ENCODE measurements at regions not wholly inside any gene's neighbourhood (a gene's known extent, or its start where the extent isn't known, plus 50 kb on each side); places are given as distances from the start of the nearest gene placed in this dataset.

- H3K4me1 ChIP-seq: peaks cover 0 to 10% (median 0%) of the 10 kb centered on the region in 4 donors
- 43 to 47% methylated on average over 4 of the region's 4 CpGs for WGBS, 2 donors (ENCODE audit: low coverage in 1 of 2)
- intact Hi-C loops (cut with DNase I; ENCODE audit: low total_unique reads): no loop called here
- no peak overlapping the region for H3K27ac ChIP-seq
- TF ChIP-seq POLR2AphosphoS5 (IDR thresholded peaks at IDR 0.05) (no peak), CTCF (IDR thresholded peaks at IDR 0.05) (no peak), POLR2A (IDR thresholded peaks at IDR 0.05) (no peak), EP300 (IDR thresholded peaks at IDR 0.05; ENCODE audit: low read depth) (no peak)
- no peaks in the 10 kb centered on the region for H3K9me3 ChIP-seq
- H3K36me3 ChIP-seq: no peaks in the 10 kb centered on the region
- no peak for DNase-seq
- no peaks in the 10 kb centered on the region for H3K27me3 ChIP-seq
- no peak overlapping the region for H3K4me3 ChIP-seq
- in situ Hi-C loops (cut with MboI; ENCODE audit: low pct_ligation_motif_present in 1 of 4, low pct_unique_long_range_greater_than_20kb in 1 of 4, low sequenced_read_pairs in 3 of 4): no loop called here
Observed at GRCh38 chr3:17928502-17929145, 186.2 kb upstream of the TBC1D5 start.

- TF ChIP-seq POLR2AphosphoS5 (IDR thresholded peaks at IDR 0.05) (no peak), EP300 (IDR thresholded peaks at IDR 0.05; ENCODE audit: low read depth) (no peak), POLR2A (IDR thresholded peaks at IDR 0.05) (no peak), CTCF (IDR thresholded peaks at IDR 0.05) (no peak)
- no peaks in the 10 kb centered on the region for H3K27me3 ChIP-seq
- H3K4me3 ChIP-seq: no peak overlapping the region
- in situ Hi-C loops (cut with MboI; ENCODE audit: low pct_ligation_motif_present in 1 of 4, low pct_unique_long_range_greater_than_20kb in 1 of 4, low sequenced_read_pairs in 3 of 4): no loop called here
- no peak overlapping the region for H3K27ac ChIP-seq
- intact Hi-C loops (cut with DNase I; ENCODE audit: low total_unique reads): no loop called here
- H3K9me3 ChIP-seq: no peaks in the 10 kb centered on the region
- DNase-seq: no peak
- peaks cover 0 to 10% (median 0%) of the 10 kb centered on the region in 4 donors for H3K4me1 ChIP-seq
- H3K36me3 ChIP-seq: no peaks in the 10 kb centered on the region
- WGBS, 2 donors (ENCODE audit: low coverage in 1 of 2): 86 to 91% methylated on average over 3 of the region's 3 CpGs
Observed at GRCh38 chr3:17927036-17927435, 184.6 kb upstream of the TBC1D5 start.

- no peak overlapping the region for H3K4me3 ChIP-seq
Observed at GRCh38 chr3:17915341-17915740, 172.9 kb upstream of the TBC1D5 start.

DNA sequence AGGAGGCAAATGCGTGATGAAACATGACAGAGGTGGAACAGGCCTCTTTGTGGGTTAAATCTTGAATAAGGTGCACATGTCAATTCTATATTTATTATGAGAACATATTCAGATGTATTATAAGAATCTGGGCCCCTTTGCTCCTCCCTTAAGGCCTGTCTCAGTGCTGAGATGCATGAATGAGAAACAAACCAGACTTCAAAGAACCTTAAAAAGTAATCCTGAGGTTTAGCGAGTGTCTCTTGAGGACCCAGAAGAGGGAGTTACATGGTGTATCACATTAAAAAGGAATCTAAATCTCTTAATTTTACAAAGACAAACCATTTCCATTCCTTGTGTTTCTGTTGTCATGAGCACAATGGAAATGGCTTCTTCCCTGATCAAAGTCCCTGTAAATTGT, 170.9 kb upstream of the TBC1D5 start:
- no peaks in the 10 kb centered on the region for H3K9me3 ChIP-seq
- H3K4me3 ChIP-seq: no peak overlapping the region
- TF ChIP-seq CTCF (IDR thresholded peaks at IDR 0.05) (no peak), EP300 (IDR thresholded peaks at IDR 0.05; ENCODE audit: low read depth) (no peak), POLR2AphosphoS5 (IDR thresholded peaks at IDR 0.05) (no peak), POLR2A (IDR thresholded peaks at IDR 0.05) (no peak)
- DNase-seq: no peak
- H3K36me3 ChIP-seq: no peaks in the 10 kb centered on the region
- H3K27ac ChIP-seq: no peak overlapping the region
- H3K27me3 ChIP-seq: no peaks in the 10 kb centered on the region
- intact Hi-C loops (cut with DNase I; ENCODE audit: low total_unique reads): no loop called here
- in situ Hi-C loops (cut with MboI; ENCODE audit: low pct_ligation_motif_present in 1 of 4, low pct_unique_long_range_greater_than_20kb in 1 of 4, low sequenced_read_pairs in 3 of 4): no loop called here
- WGBS, 2 donors (ENCODE audit: low coverage in 1 of 2): 88 to 89% methylated on average over 2 of the region's 2 CpGs
- H3K4me1 ChIP-seq: peaks cover 0 to 6% (median 2%) of the 10 kb centered on the region in 4 donors

More at GRCh38 chr3:17915341-17915740, 172.9 kb upstream of the TBC1D5 start:
- intact Hi-C loops (cut with DNase I; ENCODE audit: low total_unique reads) (no loop called here), in situ Hi-C loops (cut with MboI; ENCODE audit: low pct_ligation_motif_present in 1 of 4, low pct_unique_long_range_greater_than_20kb in 1 of 4, low sequenced_read_pairs in 3 of 4) (no loop called here)
- TF ChIP-seq EP300 (IDR thresholded peaks at IDR 0.05; ENCODE audit: low read depth) (no peak), POLR2A (IDR thresholded peaks at IDR 0.05) (no peak), POLR2AphosphoS5 (IDR thresholded peaks at IDR 0.05) (no peak), CTCF (IDR thresholded peaks at IDR 0.05) (no peak)
- no peak for DNase-seq
- H3K4me1 ChIP-seq: peaks cover 0 to 6% (median 2%) of the 10 kb centered on the region in 4 donors
- H3K27me3 ChIP-seq: no peaks in the 10 kb centered on the region
- H3K9me3 ChIP-seq: no peaks in the 10 kb centered on the region
- WGBS, 2 donors (ENCODE audit: low coverage in 1 of 2): 82 to 84% methylated on average over 4 of the region's 4 CpGs
- H3K36me3 ChIP-seq: no peaks in the 10 kb centered on the region
- H3K27ac ChIP-seq: no peak overlapping the region
